Stomach (tissue), 4 donors: ENCODE measurements at regions not wholly inside any gene's neighbourhood (a gene's known extent, or its start where the extent isn't known, plus 50 kb on each side); places are given as distances from the start of the nearest gene placed in this dataset.

Source experiments
- CTCF ChIP-seq, 7 experiments: fragments of 450-650 bp in 4 of 7; fragments of 200-600 bp in 3 of 7; sonication (generic) in 3 of 7; IDR thresholded peaks; one replicate each; pipeline ENCODE4 v1.5.1; 2016 to 2019; ENCODE audit warnings: antibody characterized with exemption in 7 of 7, control low read depth in 2 of 7, mild to moderate bottlenecking in 1 of 7
- EP300 ChIP-seq: sonication (generic); formaldehyde crosslinking; IDR thresholded peaks from one replicate; pipeline ENCODE4 v1.6.1; 2017; ENCODE audit warnings: antibody characterized with exemption
- POLR2A ChIP-seq, 4 donors: fragments of 450-650 bp; IDR thresholded peaks; one replicate each; pipeline ENCODE4 v1.6.1; 2016; ENCODE audit warnings: antibody characterized with exemption in 4 of 4, control low read depth in 2 of 4, mild to moderate bottlenecking in 1 of 4, moderate library complexity in 1 of 4
- POLR2AphosphoS5 ChIP-seq, 3 donors: sonication (generic); formaldehyde crosslinking; IDR thresholded peaks; one replicate each; pipeline ENCODE4 v1.6.1; 2016; ENCODE audit warnings: antibody characterized with exemption in 3 of 3

DNA sequence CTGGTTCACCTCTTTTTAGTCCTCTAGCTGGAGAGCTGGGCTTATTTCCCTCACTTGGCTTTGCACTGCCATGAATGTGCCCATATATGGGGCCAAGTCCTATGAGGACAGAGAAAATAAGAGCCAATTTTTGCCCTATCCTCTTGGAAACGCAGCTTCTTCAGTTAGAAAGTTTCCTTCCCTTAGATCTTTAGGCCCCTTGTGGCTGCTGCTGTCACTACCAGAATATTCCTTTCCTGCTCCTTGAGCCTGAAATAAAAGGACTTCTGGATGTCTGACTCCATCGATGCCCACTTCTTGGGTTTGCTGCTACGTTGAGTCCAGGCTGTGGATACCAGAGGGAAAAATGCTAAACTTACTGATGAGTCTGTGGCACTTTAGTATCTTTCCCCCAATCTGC, 487.1 kb downstream of the GRIN2A start:
- TF ChIP-seq EP300 (no peak), POLR2A (IDR thresholded peaks at IDR 0.05) (no peak), CTCF (IDR thresholded peaks at IDR 0.05) (no peak), POLR2AphosphoS5 (IDR thresholded peaks at IDR 0.05) (no peak)
